ENCODE measurements at regions not wholly inside any gene's neighbourhood (a gene's known extent, or its start where the extent isn't known, plus 50 kb on each side); places are given as distances from the start of the nearest gene placed in this dataset.

DNA sequence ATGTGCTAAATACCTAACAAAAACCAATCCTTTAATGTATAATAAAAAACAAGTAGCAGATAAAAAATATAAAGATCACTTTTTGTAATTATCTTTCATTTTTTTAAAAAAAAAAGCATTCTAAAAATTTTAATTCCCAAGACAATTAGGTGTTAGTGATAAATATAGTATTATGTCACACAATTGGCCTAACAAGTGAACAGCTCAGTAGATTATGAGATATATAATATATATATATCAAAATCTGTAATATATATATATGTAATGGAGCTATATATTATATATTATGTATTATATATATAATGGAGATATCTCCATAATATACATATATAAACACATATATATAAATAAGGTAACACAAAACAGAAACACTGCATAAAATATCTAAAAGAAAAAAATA, 1531.1 kb upstream of the MIR17HG start:
- Mint-ChIP-seq H3K4me3 (no peak overlapping the region), H3K27ac (no peak overlapping the region), H3K4me1 (ENCODE audit: unreplicated experiment) (no peaks in the 10 kb centered on the region), H3K27me3 (no peaks in the 10 kb centered on the region), H3K36me3 (peaks cover 6% of the 10 kb centered on the region), H3K9me3 (peaks cover 10% of the 10 kb centered on the region)
- no peak for DNase-seq (ENCODE audit: extremely low spot score, unreplicated experiment)
- TF ChIP-seq, protein P1, sequence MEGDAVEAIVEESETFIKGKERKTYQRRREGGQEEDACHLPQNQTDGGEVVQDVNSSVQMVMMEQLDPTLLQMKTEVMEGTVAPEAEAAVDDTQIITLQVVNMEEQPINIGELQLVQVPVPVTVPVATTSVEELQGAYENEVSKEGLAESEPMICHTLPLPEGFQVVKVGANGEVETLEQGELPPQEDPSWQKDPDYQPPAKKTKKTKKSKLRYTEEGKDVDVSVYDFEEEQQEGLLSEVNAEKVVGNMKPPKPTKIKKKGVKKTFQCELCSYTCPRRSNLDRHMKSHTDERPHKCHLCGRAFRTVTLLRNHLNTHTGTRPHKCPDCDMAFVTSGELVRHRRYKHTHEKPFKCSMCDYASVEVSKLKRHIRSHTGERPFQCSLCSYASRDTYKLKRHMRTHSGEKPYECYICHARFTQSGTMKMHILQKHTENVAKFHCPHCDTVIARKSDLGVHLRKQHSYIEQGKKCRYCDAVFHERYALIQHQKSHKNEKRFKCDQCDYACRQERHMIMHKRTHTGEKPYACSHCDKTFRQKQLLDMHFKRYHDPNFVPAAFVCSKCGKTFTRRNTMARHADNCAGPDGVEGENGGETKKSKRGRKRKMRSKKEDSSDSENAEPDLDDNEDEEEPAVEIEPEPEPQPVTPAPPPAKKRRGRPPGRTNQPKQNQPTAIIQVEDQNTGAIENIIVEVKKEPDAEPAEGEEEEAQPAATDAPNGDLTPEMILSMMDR (conservative IDR thresholded peaks at IDR 0.05): no peak

GRCh38 chr13:89822467-89822866, 1525.0 kb upstream of the MIR17HG start:
- H3K27me3 Mint-ChIP-seq: no peaks in the 10 kb centered on the region
- TF ChIP-seq, protein P1 (conservative IDR thresholded peaks at IDR 0.05): no peak
- no peak overlapping the region for H3K4me3 Mint-ChIP-seq
- peaks cover 2% of the 10 kb centered on the region for H3K9me3 Mint-ChIP-seq
- H3K36me3 Mint-ChIP-seq: peaks cover 2% of the 10 kb centered on the region
- H3K4me1 Mint-ChIP-seq (ENCODE audit: unreplicated experiment): no peaks in the 10 kb centered on the region
- no peak for DNase-seq (ENCODE audit: extremely low spot score, unreplicated experiment)
- no peak overlapping the region for H3K27ac Mint-ChIP-seq

DNA sequence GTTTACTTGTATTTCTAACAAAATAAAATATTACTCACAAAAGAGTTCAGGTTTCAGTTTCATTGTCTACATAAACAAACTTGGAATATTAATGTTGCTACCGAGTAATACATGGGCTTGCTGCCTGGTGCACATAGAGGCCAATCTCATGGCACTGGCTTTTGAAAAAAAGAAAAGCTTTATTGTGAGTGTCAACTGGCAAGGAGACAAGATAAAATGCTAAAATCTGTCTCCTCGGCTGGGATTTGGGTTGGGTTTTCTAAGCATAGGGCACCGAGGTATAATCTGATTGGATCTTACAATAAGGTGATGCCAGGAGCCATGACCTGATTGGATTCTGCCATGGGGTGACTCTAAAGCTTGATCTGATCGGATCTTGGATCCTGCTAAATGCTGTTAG, 1519.9 kb upstream of the MIR17HG start:
- H3K9me3 Mint-ChIP-seq: no peaks in the 10 kb centered on the region
- no peak overlapping the region for H3K4me3 Mint-ChIP-seq
- peaks cover under 1% of the 10 kb centered on the region for H3K4me1 Mint-ChIP-seq (ENCODE audit: unreplicated experiment)
- TF ChIP-seq, protein P1 (conservative IDR thresholded peaks at IDR 0.05): no peak
- no peaks in the 10 kb centered on the region for H3K36me3 Mint-ChIP-seq
- H3K27ac Mint-ChIP-seq: no peak overlapping the region
- DNase-seq (ENCODE audit: extremely low spot score, unreplicated experiment): no peak
- no peaks in the 10 kb centered on the region for H3K27me3 Mint-ChIP-seq

DNA sequence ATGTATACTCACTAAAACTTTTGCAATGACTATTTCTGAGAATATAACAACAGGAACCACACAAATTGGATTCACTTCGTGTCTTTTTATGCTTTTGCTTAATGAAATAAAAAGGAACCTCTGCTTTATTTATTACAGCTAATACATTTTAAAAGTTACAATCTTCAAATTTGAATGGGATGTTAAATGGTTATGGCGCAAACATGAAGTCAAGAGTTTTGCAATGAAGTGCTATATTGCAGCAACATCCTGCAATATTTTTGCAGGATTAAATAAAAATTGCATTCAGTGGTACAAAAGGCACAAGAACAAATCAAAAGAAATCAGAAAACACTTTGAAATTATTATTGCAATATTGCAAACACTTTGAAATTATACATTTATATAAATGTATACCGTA, 1519.0 kb upstream of the MIR17HG start:
- no peaks in the 10 kb centered on the region for H3K9me3 Mint-ChIP-seq
- H3K27me3 Mint-ChIP-seq: no peaks in the 10 kb centered on the region

DNA sequence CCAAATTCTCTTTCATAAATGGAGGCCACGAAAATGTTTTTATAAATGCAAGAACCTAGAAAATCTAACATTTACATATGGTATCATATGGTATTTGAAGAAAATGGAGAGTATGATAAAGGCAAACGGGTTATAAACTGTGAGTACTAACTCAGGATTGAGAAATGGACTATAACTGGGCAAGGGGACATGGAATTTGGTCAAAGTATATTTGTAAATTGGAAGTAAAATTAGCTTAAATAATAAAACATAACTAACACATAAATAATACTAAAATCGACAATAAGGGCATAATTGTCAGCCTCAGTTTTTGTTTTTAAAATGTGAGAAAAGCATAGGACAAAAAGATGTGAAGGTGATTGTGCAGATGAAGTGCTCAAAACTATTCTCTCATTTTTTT, 1516.3 kb upstream of the MIR17HG start:
- H3K36me3 Mint-ChIP-seq: no peaks in the 10 kb centered on the region
- no peak overlapping the region for H3K27ac Mint-ChIP-seq
- TF ChIP-seq, protein P1 (conservative IDR thresholded peaks at IDR 0.05): no peak
- H3K27me3 Mint-ChIP-seq: no peaks in the 10 kb centered on the region
- H3K4me1 Mint-ChIP-seq (ENCODE audit: unreplicated experiment): peaks cover 10% of the 10 kb centered on the region
- no peaks in the 10 kb centered on the region for H3K9me3 Mint-ChIP-seq
- no peak overlapping the region for H3K4me3 Mint-ChIP-seq
- no peak for DNase-seq (ENCODE audit: extremely low spot score, unreplicated experiment)

More for the DNA sequence above, 1519.0 kb upstream of the MIR17HG start:
- Mint-ChIP-seq H3K4me1 (ENCODE audit: unreplicated experiment) (peaks cover 10% of the 10 kb centered on the region), H3K27ac (no peak overlapping the region), H3K36me3 (no peaks in the 10 kb centered on the region), H3K4me3 (no peak overlapping the region)
- TF ChIP-seq, protein P1 (conservative IDR thresholded peaks at IDR 0.05): no peak
- DNase-seq (ENCODE audit: extremely low spot score, unreplicated experiment): no peak

- no peaks in the 10 kb centered on the region for H3K9me3 Mint-ChIP-seq
- no peak for DNase-seq (ENCODE audit: extremely low spot score, unreplicated experiment)
- peaks cover 10% of the 10 kb centered on the region for H3K4me1 Mint-ChIP-seq (ENCODE audit: unreplicated experiment)
- H3K27me3 Mint-ChIP-seq: no peaks in the 10 kb centered on the region
- H3K27ac Mint-ChIP-seq: no peak overlapping the region
- TF ChIP-seq, protein P1 (conservative IDR thresholded peaks at IDR 0.05): no peak
- no peaks in the 10 kb centered on the region for H3K36me3 Mint-ChIP-seq
- no peak overlapping the region for H3K4me3 Mint-ChIP-seq
These were observed 1514.7 kb upstream of the MIR17HG start for GRCh38 chr13:89832827-89833226.

Measured in type B pancreatic cell (in vitro differentiated cells).